MM.1S (cell line): ENCODE measurements at regions not wholly inside any gene's neighbourhood (a gene's known extent, or its start where the extent isn't known, plus 50 kb on each side); places are given as distances from the start of the nearest gene placed in this dataset.

Experiments
- EZH2 ChIP-seq: fragments of 300-600 bp; sonication (generic); optimal IDR thresholded peaks from 2 replicates; pipeline ENCODE3; 2017; ENCODE audit warnings: low read depth, mild to moderate bottlenecking, antibody characterized with exemption, low read length, mixed read lengths
- TF ChIP-seq, protein P1 (sequence below): fragments of 300-600 bp; sonication (generic); IDR thresholded peaks from 2 replicates; pipeline ENCODE4 v1.5.1; 2016; ENCODE audit warnings: antibody characterized with exemption, low read length, mixed read lengths

DNA sequence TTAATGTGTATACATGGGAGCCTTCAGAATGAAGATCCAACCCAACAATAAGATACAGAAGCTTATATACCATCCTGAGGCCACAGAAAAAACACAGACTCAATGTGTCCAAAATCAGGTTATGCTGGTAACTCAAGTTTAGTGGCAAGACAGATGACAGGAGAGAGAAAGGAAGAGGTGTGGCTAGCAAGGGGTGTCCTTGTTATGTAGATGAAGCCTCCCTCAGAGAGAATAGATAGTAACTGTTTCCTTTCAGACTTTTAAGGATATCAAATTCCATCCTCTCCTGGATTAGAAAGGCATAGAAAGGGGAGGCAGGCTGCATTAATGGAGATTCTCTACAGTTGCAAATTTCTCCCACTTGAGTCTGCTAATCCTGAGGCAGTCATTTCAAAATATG lies 447.4 kb downstream of the GABRB3 start:
- TF ChIP-seq, protein P1, sequence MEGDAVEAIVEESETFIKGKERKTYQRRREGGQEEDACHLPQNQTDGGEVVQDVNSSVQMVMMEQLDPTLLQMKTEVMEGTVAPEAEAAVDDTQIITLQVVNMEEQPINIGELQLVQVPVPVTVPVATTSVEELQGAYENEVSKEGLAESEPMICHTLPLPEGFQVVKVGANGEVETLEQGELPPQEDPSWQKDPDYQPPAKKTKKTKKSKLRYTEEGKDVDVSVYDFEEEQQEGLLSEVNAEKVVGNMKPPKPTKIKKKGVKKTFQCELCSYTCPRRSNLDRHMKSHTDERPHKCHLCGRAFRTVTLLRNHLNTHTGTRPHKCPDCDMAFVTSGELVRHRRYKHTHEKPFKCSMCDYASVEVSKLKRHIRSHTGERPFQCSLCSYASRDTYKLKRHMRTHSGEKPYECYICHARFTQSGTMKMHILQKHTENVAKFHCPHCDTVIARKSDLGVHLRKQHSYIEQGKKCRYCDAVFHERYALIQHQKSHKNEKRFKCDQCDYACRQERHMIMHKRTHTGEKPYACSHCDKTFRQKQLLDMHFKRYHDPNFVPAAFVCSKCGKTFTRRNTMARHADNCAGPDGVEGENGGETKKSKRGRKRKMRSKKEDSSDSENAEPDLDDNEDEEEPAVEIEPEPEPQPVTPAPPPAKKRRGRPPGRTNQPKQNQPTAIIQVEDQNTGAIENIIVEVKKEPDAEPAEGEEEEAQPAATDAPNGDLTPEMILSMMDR: no peak
- TF ChIP-seq EZH2: no peak
